ENCODE measurements at regions not wholly inside any gene's neighbourhood (a gene's known extent, or its start where the extent isn't known, plus 50 kb on each side); places are given as distances from the start of the nearest gene placed in this dataset.
"Not testable (repeated sequence)": the region's sequence is repeated elsewhere in the genome, so short reads cannot be mapped to it uniquely, and the experiment has no call there.

GRCh38 chr1:145513017-145513416, 87.6 kb upstream of the NBPF20 start:
- TF ChIP-seq, protein P1, sequence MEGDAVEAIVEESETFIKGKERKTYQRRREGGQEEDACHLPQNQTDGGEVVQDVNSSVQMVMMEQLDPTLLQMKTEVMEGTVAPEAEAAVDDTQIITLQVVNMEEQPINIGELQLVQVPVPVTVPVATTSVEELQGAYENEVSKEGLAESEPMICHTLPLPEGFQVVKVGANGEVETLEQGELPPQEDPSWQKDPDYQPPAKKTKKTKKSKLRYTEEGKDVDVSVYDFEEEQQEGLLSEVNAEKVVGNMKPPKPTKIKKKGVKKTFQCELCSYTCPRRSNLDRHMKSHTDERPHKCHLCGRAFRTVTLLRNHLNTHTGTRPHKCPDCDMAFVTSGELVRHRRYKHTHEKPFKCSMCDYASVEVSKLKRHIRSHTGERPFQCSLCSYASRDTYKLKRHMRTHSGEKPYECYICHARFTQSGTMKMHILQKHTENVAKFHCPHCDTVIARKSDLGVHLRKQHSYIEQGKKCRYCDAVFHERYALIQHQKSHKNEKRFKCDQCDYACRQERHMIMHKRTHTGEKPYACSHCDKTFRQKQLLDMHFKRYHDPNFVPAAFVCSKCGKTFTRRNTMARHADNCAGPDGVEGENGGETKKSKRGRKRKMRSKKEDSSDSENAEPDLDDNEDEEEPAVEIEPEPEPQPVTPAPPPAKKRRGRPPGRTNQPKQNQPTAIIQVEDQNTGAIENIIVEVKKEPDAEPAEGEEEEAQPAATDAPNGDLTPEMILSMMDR (IDR thresholded peaks at IDR 0.05) = not testable (repeated sequence)
- not testable (repeated sequence) for TF ChIP-seq EZH2 (IDR thresholded peaks at IDR 0.05; ENCODE audit: borderline replicate concordance, insufficient read depth, low read depth, low read length, poor library complexity, severe bottlenecking)

All from B cell (primary cell).